HL-60 (cell line): ENCODE measurements at regions not wholly inside any gene's neighbourhood (a gene's known extent, or its start where the extent isn't known, plus 50 kb on each side); places are given as distances from the start of the nearest gene placed in this dataset.
"Not testable (repeated sequence)": the region's sequence is repeated elsewhere in the genome, so short reads cannot be mapped to it uniquely, and the experiment has no call there.

Experiments
- POLR2AphosphoS5 ChIP-seq: IDR thresholded peaks from 2 replicates; pipeline ENCODE4 v1.6.1; 2012; ENCODE audit warnings: low read depth
- TF ChIP-seq, protein P1 (sequence below): IDR thresholded peaks from one replicate; pipeline ENCODE4 v1.5.1; 2011; ENCODE audit warnings: low read length, control low read depth, inconsistent platforms; ENCODE audit not compliant: insufficient read depth
- TF ChIP-seq, protein P2 (sequence below): IDR thresholded peaks from 2 replicates; pipeline ENCODE4 v1.6.1; 2012; ENCODE audit warnings: low read depth; ENCODE audit not compliant: insufficient replicate concordance

DNA sequence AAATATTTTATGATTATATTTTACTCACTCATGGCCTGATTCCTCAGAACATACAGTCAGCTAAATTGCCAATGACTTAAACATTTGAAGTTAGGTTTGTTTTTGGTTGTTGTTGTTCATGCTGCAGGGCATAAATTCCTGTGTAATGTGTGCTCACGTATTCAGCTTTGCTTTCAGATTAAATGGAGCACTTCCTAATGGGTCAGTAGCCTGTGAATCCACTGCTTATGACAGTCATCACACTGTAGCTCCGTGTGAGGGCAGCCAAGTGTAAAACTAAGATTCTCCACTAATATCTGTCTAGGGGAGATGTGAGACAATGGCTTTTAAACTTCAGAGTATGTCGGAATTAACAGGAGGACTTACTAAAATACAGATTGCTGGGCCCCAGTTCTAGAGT is 955.8 kb downstream of the SPATA31A7 start:
- TF ChIP-seq, protein P1, sequence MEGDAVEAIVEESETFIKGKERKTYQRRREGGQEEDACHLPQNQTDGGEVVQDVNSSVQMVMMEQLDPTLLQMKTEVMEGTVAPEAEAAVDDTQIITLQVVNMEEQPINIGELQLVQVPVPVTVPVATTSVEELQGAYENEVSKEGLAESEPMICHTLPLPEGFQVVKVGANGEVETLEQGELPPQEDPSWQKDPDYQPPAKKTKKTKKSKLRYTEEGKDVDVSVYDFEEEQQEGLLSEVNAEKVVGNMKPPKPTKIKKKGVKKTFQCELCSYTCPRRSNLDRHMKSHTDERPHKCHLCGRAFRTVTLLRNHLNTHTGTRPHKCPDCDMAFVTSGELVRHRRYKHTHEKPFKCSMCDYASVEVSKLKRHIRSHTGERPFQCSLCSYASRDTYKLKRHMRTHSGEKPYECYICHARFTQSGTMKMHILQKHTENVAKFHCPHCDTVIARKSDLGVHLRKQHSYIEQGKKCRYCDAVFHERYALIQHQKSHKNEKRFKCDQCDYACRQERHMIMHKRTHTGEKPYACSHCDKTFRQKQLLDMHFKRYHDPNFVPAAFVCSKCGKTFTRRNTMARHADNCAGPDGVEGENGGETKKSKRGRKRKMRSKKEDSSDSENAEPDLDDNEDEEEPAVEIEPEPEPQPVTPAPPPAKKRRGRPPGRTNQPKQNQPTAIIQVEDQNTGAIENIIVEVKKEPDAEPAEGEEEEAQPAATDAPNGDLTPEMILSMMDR, result not testable (repeated sequence)
- TF ChIP-seq POLR2AphosphoS5, result not testable (repeated sequence)
- TF ChIP-seq, protein P2, sequence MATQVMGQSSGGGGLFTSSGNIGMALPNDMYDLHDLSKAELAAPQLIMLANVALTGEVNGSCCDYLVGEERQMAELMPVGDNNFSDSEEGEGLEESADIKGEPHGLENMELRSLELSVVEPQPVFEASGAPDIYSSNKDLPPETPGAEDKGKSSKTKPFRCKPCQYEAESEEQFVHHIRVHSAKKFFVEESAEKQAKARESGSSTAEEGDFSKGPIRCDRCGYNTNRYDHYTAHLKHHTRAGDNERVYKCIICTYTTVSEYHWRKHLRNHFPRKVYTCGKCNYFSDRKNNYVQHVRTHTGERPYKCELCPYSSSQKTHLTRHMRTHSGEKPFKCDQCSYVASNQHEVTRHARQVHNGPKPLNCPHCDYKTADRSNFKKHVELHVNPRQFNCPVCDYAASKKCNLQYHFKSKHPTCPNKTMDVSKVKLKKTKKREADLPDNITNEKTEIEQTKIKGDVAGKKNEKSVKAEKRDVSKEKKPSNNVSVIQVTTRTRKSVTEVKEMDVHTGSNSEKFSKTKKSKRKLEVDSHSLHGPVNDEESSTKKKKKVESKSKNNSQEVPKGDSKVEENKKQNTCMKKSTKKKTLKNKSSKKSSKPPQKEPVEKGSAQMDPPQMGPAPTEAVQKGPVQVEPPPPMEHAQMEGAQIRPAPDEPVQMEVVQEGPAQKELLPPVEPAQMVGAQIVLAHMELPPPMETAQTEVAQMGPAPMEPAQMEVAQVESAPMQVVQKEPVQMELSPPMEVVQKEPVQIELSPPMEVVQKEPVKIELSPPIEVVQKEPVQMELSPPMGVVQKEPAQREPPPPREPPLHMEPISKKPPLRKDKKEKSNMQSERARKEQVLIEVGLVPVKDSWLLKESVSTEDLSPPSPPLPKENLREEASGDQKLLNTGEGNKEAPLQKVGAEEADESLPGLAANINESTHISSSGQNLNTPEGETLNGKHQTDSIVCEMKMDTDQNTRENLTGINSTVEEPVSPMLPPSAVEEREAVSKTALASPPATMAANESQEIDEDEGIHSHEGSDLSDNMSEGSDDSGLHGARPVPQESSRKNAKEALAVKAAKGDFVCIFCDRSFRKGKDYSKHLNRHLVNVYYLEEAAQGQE, result not testable (repeated sequence)
